Liver (tissue), 8 donors: ENCODE measurements at regions not wholly inside any gene's neighbourhood (a gene's known extent, or its start where the extent isn't known, plus 50 kb on each side); places are given as distances from the start of the nearest gene placed in this dataset.

Source experiments
- DNase-seq: peaks from one replicate; pipeline ENCODE4 v3.0.0-alpha.2; 2017; ENCODE audit warnings: low spot score
- H3K27ac ChIP-seq, 2 donors: one replicate each; pipeline ENCODE4 v1.7.0; 2013; ENCODE audit warnings: inconsistent platforms in 2 of 2, low read length in 2 of 2, control low read depth in 1 of 2, low read depth in 1 of 2, mild to moderate bottlenecking in 1 of 2
- H3K27me3 ChIP-seq, 4 donors: one replicate each; pipeline versions ENCODE4 v1.6.1 to v1.7.0; 2013; ENCODE audit warnings: low read length in 3 of 4, inconsistent platforms in 1 of 4, mild to moderate bottlenecking in 1 of 4, moderate library complexity in 1 of 4; ENCODE audit not compliant: control insufficient read depth in 4 of 4, insufficient read depth in 4 of 4
- H3K36me3 ChIP-seq, 4 donors: one replicate each; pipeline versions ENCODE4 v1.6.1 to v1.7.0; 2013; ENCODE audit warnings: low read length in 3 of 4, mild to moderate bottlenecking in 3 of 4, low read depth in 1 of 4, moderate library complexity in 1 of 4; ENCODE audit not compliant: control insufficient read depth in 4 of 4, insufficient read depth in 3 of 4
- H3K4me1 ChIP-seq, 4 donors: one replicate each; pipeline versions ENCODE4 v1.6.1 to v1.7.0; 2013; ENCODE audit warnings: low read length in 3 of 4, mild to moderate bottlenecking in 3 of 4, moderate library complexity in 1 of 4; ENCODE audit not compliant: control insufficient read depth in 4 of 4, insufficient read depth in 4 of 4
- H3K4me3 ChIP-seq, 3 donors: one replicate each; pipeline versions ENCODE4 v1.6.1 to v1.7.0; 2013; ENCODE audit warnings: low read length in 3 of 3, control low read depth in 1 of 3, low read depth in 1 of 3, mild to moderate bottlenecking in 1 of 3
- H3K9ac ChIP-seq, 2 donors: one replicate each; pipeline ENCODE4 v1.7.0; 2013; ENCODE audit warnings: low read length in 2 of 2, mild to moderate bottlenecking in 2 of 2, moderate library complexity in 2 of 2, control low read depth in 1 of 2, low read depth in 1 of 2
- H3K9me3 ChIP-seq, 4 donors: one replicate each; pipeline versions ENCODE4 v1.6.1 to v1.7.0; 2013; ENCODE audit warnings: low read length in 3 of 4; ENCODE audit not compliant: control insufficient read depth in 4 of 4
- FOXA1 ChIP-seq: IDR thresholded peaks from 2 replicates; pipeline ENCODE4 v1.6.1; 2016; ENCODE audit warnings: antibody characterized with exemption
- FOXA2 ChIP-seq: IDR thresholded peaks from 2 replicates; pipeline ENCODE4 v1.6.1; 2016; ENCODE audit warnings: antibody characterized with exemption
- GABPA ChIP-seq, 2 donors: IDR thresholded peaks in 1 of 2; conservative IDR thresholded peaks in 1 of 2; 2 replicates each; pipeline ENCODE4 v1.6.1; 2016; ENCODE audit warnings: antibody characterized with exemption in 2 of 2, mild to moderate bottlenecking in 1 of 2, moderate library complexity in 1 of 2
- HNF4A ChIP-seq, 2 donors: conservative IDR thresholded peaks; 2 replicates each; pipeline ENCODE4 v1.6.1; 2016; ENCODE audit warnings: antibody characterized with exemption in 2 of 2, mild to moderate bottlenecking in 2 of 2
- HNF4G ChIP-seq: IDR thresholded peaks from 2 replicates; pipeline ENCODE4 v1.6.1; 2016; ENCODE audit warnings: antibody characterized with exemption
- JUND ChIP-seq, 2 donors: IDR thresholded peaks; 2 replicates each; pipeline ENCODE4 v1.6.1; 2016; ENCODE audit warnings: antibody characterized with exemption in 2 of 2
- NR2F2 ChIP-seq: IDR thresholded peaks from 2 replicates; pipeline ENCODE4 v1.6.1; 2016; ENCODE audit warnings: antibody characterized with exemption
- RXRA ChIP-seq, 2 donors: IDR thresholded peaks; 2 replicates each; pipeline ENCODE4 v1.6.1; 2017 to 2018; ENCODE audit warnings: antibody characterized with exemption in 2 of 2, mild to moderate bottlenecking in 1 of 2
- TAF1 ChIP-seq: conservative IDR thresholded peaks from 2 replicates; pipeline ENCODE4 v1.6.1; 2016; ENCODE audit warnings: antibody characterized with exemption, mild to moderate bottlenecking
- WGBS: extraction: QIAGEN DNeasy Blood & Tissue Kit; methylation state at CpG from one replicate; pipeline ENCODE4 v1.1.7; 2013; 5-methylcytosine and 5-hydroxymethylcytosine counted together
- TF ChIP-seq, protein P1 (sequence below): fragments of 150-350 bp; IDR thresholded peaks from 2 replicates; pipeline ENCODE4 v1.5.1; 2017; ENCODE audit warnings: improper control_type of control experiment, low read depth, low read length; ENCODE audit not compliant: missing input control
- TF ChIP-seq, protein P2 (sequence below): IDR thresholded peaks from 2 replicates; pipeline ENCODE4 v1.6.1; 2016; ENCODE audit warnings: antibody characterized with exemption
- TF ChIP-seq, protein P3 (sequence below): IDR thresholded peaks from 2 replicates; pipeline ENCODE4 v1.6.1; 2016; ENCODE audit warnings: antibody characterized with exemption, mild to moderate bottlenecking
- TF ChIP-seq, protein P4 (sequence below): IDR thresholded peaks from 2 replicates; pipeline ENCODE4 v1.6.1; 2016; ENCODE audit warnings: antibody characterized with exemption
- donor health status: healthy.
- donor health status: healthy.
- donor health status: healthy.
- donor health status: healthy.
- donor health status: healthy.

DNA sequence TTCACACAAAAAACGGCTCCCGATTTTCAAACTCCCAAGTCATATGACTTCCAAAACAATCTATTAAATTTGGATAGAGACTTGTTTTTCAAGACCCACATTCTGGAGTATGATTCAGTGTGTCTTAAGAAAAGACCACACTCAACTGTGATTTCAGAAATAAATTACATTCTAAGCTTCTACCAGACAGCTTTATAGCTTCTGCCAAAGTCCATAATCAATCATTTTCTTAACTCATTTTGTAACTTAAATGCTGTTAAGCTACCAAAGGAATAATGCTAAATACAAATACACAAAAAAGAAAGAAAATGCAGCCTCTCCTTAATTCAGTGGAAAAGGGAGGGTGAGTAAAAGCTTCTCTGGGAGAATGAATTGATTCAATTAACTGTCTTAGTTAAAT, 192.3 kb upstream of the P2RY1 start:
- TF ChIP-seq, protein P1, sequence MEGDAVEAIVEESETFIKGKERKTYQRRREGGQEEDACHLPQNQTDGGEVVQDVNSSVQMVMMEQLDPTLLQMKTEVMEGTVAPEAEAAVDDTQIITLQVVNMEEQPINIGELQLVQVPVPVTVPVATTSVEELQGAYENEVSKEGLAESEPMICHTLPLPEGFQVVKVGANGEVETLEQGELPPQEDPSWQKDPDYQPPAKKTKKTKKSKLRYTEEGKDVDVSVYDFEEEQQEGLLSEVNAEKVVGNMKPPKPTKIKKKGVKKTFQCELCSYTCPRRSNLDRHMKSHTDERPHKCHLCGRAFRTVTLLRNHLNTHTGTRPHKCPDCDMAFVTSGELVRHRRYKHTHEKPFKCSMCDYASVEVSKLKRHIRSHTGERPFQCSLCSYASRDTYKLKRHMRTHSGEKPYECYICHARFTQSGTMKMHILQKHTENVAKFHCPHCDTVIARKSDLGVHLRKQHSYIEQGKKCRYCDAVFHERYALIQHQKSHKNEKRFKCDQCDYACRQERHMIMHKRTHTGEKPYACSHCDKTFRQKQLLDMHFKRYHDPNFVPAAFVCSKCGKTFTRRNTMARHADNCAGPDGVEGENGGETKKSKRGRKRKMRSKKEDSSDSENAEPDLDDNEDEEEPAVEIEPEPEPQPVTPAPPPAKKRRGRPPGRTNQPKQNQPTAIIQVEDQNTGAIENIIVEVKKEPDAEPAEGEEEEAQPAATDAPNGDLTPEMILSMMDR = no peak
- TF ChIP-seq, protein P2, sequence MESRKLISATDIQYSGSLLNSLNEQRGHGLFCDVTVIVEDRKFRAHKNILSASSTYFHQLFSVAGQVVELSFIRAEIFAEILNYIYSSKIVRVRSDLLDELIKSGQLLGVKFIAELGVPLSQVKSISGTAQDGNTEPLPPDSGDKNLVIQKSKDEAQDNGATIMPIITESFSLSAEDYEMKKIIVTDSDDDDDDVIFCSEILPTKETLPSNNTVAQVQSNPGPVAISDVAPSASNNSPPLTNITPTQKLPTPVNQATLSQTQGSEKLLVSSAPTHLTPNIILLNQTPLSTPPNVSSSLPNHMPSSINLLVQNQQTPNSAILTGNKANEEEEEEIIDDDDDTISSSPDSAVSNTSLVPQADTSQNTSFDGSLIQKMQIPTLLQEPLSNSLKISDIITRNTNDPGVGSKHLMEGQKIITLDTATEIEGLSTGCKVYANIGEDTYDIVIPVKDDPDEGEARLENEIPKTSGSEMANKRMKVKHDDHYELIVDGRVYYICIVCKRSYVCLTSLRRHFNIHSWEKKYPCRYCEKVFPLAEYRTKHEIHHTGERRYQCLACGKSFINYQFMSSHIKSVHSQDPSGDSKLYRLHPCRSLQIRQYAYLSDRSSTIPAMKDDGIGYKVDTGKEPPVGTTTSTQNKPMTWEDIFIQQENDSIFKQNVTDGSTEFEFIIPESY = no peak
- no peak for TF ChIP-seq JUND (IDR thresholded peaks at IDR 0.05)
- no peak for TF ChIP-seq NR2F2
- TF ChIP-seq TAF1 = no peak
- TF ChIP-seq HNF4A (conservative IDR thresholded peaks at IDR 0.05) = no peak
- no peak for TF ChIP-seq GABPA (IDR thresholded peaks at IDR 0.05 in 1 of 2, conservative IDR thresholded peaks at IDR 0.05 in 1 of 2)
- no peak for TF ChIP-seq FOXA2
- TF ChIP-seq, protein P3, sequence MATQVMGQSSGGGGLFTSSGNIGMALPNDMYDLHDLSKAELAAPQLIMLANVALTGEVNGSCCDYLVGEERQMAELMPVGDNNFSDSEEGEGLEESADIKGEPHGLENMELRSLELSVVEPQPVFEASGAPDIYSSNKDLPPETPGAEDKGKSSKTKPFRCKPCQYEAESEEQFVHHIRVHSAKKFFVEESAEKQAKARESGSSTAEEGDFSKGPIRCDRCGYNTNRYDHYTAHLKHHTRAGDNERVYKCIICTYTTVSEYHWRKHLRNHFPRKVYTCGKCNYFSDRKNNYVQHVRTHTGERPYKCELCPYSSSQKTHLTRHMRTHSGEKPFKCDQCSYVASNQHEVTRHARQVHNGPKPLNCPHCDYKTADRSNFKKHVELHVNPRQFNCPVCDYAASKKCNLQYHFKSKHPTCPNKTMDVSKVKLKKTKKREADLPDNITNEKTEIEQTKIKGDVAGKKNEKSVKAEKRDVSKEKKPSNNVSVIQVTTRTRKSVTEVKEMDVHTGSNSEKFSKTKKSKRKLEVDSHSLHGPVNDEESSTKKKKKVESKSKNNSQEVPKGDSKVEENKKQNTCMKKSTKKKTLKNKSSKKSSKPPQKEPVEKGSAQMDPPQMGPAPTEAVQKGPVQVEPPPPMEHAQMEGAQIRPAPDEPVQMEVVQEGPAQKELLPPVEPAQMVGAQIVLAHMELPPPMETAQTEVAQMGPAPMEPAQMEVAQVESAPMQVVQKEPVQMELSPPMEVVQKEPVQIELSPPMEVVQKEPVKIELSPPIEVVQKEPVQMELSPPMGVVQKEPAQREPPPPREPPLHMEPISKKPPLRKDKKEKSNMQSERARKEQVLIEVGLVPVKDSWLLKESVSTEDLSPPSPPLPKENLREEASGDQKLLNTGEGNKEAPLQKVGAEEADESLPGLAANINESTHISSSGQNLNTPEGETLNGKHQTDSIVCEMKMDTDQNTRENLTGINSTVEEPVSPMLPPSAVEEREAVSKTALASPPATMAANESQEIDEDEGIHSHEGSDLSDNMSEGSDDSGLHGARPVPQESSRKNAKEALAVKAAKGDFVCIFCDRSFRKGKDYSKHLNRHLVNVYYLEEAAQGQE = no peak
- H3K27ac ChIP-seq = no peak overlapping the region
- DNase-seq = no peak
- H3K4me3 ChIP-seq = no peak overlapping the region
- peaks cover 2 to 11% (median 6%) of the 10 kb centered on the region in 4 donors for H3K4me1 ChIP-seq
- no peak overlapping the region for H3K9ac ChIP-seq
- no peaks in the 10 kb centered on the region for H3K27me3 ChIP-seq
- no peaks in the 10 kb centered on the region for H3K36me3 ChIP-seq
- no peaks in the 10 kb centered on the region for H3K9me3 ChIP-seq
- WGBS = 91% methylated on average over 2 of the region's 2 CpGs

DNA sequence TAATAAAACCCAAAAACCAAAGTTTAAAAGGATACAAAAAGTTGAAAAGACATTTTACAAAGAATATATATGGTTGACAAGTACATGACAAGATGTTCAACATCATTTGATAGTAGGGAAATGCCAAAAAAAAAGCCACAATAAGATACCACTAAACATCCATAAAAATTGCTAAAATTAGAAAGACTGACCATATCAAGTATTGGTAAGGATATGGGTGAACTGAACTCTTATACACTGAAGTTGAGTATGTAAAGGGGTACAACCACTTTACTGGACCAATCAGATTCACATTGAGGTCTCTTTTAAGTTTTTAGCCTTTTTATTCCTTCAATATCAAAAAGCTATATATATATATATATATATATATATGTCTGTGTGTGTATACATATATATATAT, 190.5 kb upstream of the P2RY1 start:
- Histone ChIP-seq H3K9me3 (no peaks in the 10 kb centered on the region), H3K27ac (no peak overlapping the region), H3K4me1 (peaks cover 2 to 11% (median 6%) of the 10 kb centered on the region in 4 donors), H3K36me3 (no peaks in the 10 kb centered on the region), H3K27me3 (no peaks in the 10 kb centered on the region), H3K4me3 (no peak overlapping the region), H3K9ac (no peak overlapping the region)
- DNase-seq = no peak
- TF ChIP-seq FOXA1 (no peak), FOXA2 (no peak), HNF4G (no peak), RXRA (IDR thresholded peaks at IDR 0.05) (no peak), HNF4A (conservative IDR thresholded peaks at IDR 0.05) (no peak), JUND (IDR thresholded peaks at IDR 0.05) (no peak)
- TF ChIP-seq, protein P4, sequence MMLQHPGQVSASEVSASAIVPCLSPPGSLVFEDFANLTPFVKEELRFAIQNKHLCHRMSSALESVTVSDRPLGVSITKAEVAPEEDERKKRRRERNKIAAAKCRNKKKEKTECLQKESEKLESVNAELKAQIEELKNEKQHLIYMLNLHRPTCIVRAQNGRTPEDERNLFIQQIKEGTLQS = no peak
- TF ChIP-seq, protein P3 = no peak
